ENCODE measurements at regions not wholly inside any gene's neighbourhood (a gene's known extent, or its start where the extent isn't known, plus 50 kb on each side); places are given as distances from the start of the nearest gene placed in this dataset.

DNA sequence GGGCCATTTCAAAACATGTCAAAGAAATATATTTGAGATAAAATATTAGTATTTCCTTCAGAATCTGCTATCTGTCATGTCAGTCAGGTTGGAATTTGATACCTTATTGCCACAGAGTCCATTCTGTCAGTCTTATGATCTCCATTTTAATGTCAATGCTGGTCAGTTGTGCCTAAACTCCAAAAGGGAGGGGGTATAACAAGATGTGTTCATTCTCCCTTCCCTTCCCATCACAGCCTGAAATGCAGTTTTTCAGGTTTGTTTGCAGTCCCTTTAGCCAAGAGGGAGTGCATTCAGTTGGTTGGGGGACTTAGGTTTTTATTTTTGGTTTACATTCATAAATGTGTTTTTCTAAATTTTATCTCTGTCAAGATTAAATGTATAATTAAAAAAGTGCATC lies 59.8 kb upstream of the INHBA start:
- Histone ChIP-seq H3K4me3 (replicated peaks in 1 of 2; ENCODE audit: low read depth in 1 of 2, low read length in 2 of 2) (no peak overlapping the region), H3K4me1 (ENCODE audit: control insufficient read depth in 1 of 2, insufficient read depth in 2 of 2, low read length in 2 of 2) (no peaks in the 10 kb centered on the region), H3K9me3 (ENCODE audit: control insufficient read depth in 1 of 2, insufficient read depth in 1 of 2, low read depth in 1 of 2, low read length in 2 of 2) (no peaks in the 10 kb centered on the region), H3K4me2 (ENCODE audit: low read length) (no peak overlapping the region), H3K27me3 (ENCODE audit: insufficient read depth, low read length) (no peaks in the 10 kb centered on the region), H4K20me1 (ENCODE audit: insufficient read depth) (no peaks in the 10 kb centered on the region), H3K9ac (ENCODE audit: low read length) (no peak overlapping the region), H2AFZ (ENCODE audit: low read depth, low read length, poor library complexity, severe bottlenecking) (no peak overlapping the region), H3K27ac (ENCODE audit: low read depth, low read length) (no peak overlapping the region), H3K9me2 (ENCODE audit: insufficient read depth) (no peaks in the 10 kb centered on the region), H3K36me3 (ENCODE audit: control insufficient read depth in 1 of 2, insufficient read depth in 2 of 2, low read length in 2 of 2) (no peaks in the 10 kb centered on the region), H3K79me2 (ENCODE audit: insufficient read depth, low read length) (no peaks in the 10 kb centered on the region)
- RAD21 ChIA-PET (ENCODE audit: low non-redundant PET in 1 of 2, low total read pairs in 2 of 2, uncharacterized antibody in 2 of 2, unreplicated experiment in 2 of 2), result no interaction called here
- no peak for DNase-seq (ENCODE audit: low read depth, low spot score)
- ATAC-seq, result no peak
- TF ChIP-seq EZH2 (IDR thresholded peaks at IDR 0.05), result no peak
- POLR2A ChIA-PET, result no interaction called here
- intact Hi-C loops (cut with micrococcal nuclease), result no loop called here
- BruUV-seq (replicated peaks), result no TSS peak
- CTCF ChIA-PET, result no interaction called here

DNA sequence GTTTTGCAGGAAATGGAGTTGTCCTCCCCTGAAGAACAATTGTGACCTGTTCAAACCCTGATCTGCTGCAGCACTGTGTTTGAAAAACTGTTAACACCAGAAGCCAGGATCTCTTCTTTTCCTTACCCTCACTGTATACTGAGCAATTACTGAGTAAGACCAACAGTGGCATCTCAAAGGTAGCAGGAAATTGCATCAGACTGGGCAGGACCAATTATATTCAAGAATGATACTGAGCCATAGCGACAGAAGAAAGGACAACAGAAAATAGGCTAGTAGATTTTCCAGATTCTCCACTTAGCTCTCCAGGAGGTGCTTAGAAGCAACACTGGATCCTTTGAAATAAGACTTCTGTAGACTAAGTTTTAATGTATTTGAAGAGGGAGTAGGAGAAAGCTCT lies 57.4 kb upstream of the INHBA start:
- Histone ChIP-seq H3K9me2 (ENCODE audit: insufficient read depth) (no peaks in the 10 kb centered on the region), H3K27ac (ENCODE audit: low read depth, low read length) (no peak overlapping the region), H3K4me3 (replicated peaks in 1 of 2; ENCODE audit: low read depth in 1 of 2, low read length in 2 of 2) (no peak overlapping the region), H3K9me3 (ENCODE audit: control insufficient read depth in 1 of 2, insufficient read depth in 1 of 2, low read depth in 1 of 2, low read length in 2 of 2) (0 out of 4 replicates have a peak, but pooled peaks cover 0 to 4% of the 10 kb centered on the region in 2 experiments), H2AFZ (ENCODE audit: low read depth, low read length, poor library complexity, severe bottlenecking) (no peak overlapping the region), H3K79me2 (ENCODE audit: insufficient read depth, low read length) (no peaks in the 10 kb centered on the region), H4K20me1 (ENCODE audit: insufficient read depth) (no peaks in the 10 kb centered on the region), H3K27me3 (ENCODE audit: insufficient read depth, low read length) (no peaks in the 10 kb centered on the region), H3K9ac (ENCODE audit: low read length) (no peak overlapping the region), H3K4me1 (ENCODE audit: control insufficient read depth in 1 of 2, insufficient read depth in 2 of 2, low read length in 2 of 2) (no peaks in the 10 kb centered on the region), H3K4me2 (ENCODE audit: low read length) (no peak overlapping the region), H3K36me3 (ENCODE audit: control insufficient read depth in 1 of 2, insufficient read depth in 2 of 2, low read length in 2 of 2) (no peaks in the 10 kb centered on the region)
- CTCF ChIA-PET, result no interaction called here
- no peak for DNase-seq (ENCODE audit: low read depth, low spot score)
- RAD21 ChIA-PET (ENCODE audit: low non-redundant PET in 1 of 2, low total read pairs in 2 of 2, uncharacterized antibody in 2 of 2, unreplicated experiment in 2 of 2), result no interaction called here
- intact Hi-C loops (cut with micrococcal nuclease), result no loop called here
- TF ChIP-seq CBX3 (IDR thresholded peaks at IDR 0.05; ENCODE audit: low read depth), result no peak
- TF ChIP-seq EZH2 (IDR thresholded peaks at IDR 0.05), result no peak
- TF ChIP-seq EGR1 (IDR thresholded peaks at IDR 0.05; ENCODE audit: low read depth), result no peak
- no peak for TF ChIP-seq ZFX (IDR thresholded peaks at IDR 0.05)
- no peak for TF ChIP-seq SRF (IDR thresholded peaks at IDR 0.05; ENCODE audit: low read depth)
- no peak for TF ChIP-seq ZNF274 (IDR thresholded peaks at IDR 0.05; ENCODE audit: low read depth, low read length)
- BruUV-seq (replicated peaks), result no TSS peak
- no peak for ATAC-seq
- POLR2A ChIA-PET, result no interaction called here
